ENCODE measurements at regions not wholly inside any gene's neighbourhood (a gene's known extent, or its start where the extent isn't known, plus 50 kb on each side); places are given as distances from the start of the nearest gene placed in this dataset.

DNA sequence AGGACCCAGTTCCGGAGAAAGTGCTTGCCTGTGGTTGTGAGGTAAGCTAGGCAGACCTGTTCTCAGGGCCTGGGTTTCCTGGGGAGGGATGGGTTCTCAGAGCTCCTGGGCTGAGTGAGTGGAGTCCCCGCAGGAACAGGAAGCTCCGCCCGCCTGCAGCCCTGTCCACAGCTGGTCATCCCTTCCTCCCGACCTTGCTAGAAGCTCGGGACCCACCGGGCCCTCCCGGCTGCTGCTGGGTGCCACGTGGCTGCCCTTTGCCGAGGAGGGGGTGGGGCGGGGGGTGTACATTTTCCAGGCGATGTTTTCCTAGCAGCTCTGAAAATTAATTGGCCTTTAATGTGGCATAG lies 198.1 kb downstream of the C9orf50 start:
- H3K27ac ChIP-seq: no peak overlapping the region
- TF ChIP-seq, protein P1, sequence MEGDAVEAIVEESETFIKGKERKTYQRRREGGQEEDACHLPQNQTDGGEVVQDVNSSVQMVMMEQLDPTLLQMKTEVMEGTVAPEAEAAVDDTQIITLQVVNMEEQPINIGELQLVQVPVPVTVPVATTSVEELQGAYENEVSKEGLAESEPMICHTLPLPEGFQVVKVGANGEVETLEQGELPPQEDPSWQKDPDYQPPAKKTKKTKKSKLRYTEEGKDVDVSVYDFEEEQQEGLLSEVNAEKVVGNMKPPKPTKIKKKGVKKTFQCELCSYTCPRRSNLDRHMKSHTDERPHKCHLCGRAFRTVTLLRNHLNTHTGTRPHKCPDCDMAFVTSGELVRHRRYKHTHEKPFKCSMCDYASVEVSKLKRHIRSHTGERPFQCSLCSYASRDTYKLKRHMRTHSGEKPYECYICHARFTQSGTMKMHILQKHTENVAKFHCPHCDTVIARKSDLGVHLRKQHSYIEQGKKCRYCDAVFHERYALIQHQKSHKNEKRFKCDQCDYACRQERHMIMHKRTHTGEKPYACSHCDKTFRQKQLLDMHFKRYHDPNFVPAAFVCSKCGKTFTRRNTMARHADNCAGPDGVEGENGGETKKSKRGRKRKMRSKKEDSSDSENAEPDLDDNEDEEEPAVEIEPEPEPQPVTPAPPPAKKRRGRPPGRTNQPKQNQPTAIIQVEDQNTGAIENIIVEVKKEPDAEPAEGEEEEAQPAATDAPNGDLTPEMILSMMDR (IDR thresholded peaks at IDR 0.05): no peak
- H3K27me3 ChIP-seq: no peaks in the 10 kb centered on the region
- no peak for DNase-seq
- no peak overlapping the region for H3K4me3 ChIP-seq
- intact Hi-C loops (cut with DNase I): no loop called here
- no peaks in the 10 kb centered on the region for H3K36me3 ChIP-seq
- H3K9me3 ChIP-seq: no peaks in the 10 kb centered on the region
- no peaks in the 10 kb centered on the region for H3K4me1 ChIP-seq
- no peak overlapping the region for H3K9ac ChIP-seq (ENCODE audit: low read depth in 2 of 2, low read length in 2 of 2)

DNA sequence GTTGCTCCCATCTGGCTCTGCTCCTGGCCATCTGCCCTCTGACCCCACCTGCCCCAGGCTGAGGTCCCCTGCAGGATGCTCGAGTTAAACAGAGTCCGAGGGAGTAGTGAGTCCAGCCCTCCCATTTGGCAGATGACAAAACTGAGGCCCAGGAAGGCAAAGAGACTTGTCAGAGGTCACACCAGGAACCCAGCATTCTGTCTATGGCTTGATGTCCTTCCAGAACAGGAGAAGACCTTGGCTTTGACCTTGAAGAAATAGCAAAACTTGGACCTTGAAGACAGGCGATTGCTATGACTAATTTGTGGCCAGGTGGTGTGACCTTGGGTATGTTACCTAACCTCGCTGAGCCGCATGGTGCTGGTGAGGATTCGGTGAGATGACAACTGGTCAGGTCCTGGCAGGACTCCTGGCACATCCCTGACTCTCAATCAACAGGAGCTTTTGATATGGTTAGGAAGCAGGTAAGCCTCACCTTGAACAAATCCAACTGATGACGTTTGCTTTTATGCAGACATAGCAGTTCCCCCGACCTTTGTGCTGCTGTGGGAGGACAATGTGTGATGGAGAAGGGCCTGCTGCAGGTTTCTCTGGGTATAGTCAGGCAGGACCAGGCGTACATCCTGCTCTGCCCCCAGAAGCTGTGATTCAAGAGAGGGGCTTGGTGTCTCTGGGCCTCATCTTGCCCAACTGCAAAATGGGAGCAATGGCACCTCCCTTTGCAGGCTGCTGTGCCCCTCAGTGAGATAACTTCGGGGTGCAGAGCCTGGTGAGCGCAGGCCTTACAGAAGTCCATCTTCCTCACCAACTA lies 198.7 kb downstream of the C9orf50 start:
- TF ChIP-seq, protein P1 (IDR thresholded peaks at IDR 0.05): no peak
- no peak overlapping the region for H3K9ac ChIP-seq (ENCODE audit: low read depth in 2 of 2, low read length in 2 of 2)
- no peak overlapping the region for H3K4me3 ChIP-seq
- H3K27me3 ChIP-seq: no peaks in the 10 kb centered on the region
- no peaks in the 10 kb centered on the region for H3K4me1 ChIP-seq
- no peaks in the 10 kb centered on the region for H3K36me3 ChIP-seq
- H3K9me3 ChIP-seq: no peaks in the 10 kb centered on the region
- intact Hi-C loops (cut with DNase I): no loop called here
- no peak for DNase-seq
- no peak overlapping the region for H3K27ac ChIP-seq

DNA sequence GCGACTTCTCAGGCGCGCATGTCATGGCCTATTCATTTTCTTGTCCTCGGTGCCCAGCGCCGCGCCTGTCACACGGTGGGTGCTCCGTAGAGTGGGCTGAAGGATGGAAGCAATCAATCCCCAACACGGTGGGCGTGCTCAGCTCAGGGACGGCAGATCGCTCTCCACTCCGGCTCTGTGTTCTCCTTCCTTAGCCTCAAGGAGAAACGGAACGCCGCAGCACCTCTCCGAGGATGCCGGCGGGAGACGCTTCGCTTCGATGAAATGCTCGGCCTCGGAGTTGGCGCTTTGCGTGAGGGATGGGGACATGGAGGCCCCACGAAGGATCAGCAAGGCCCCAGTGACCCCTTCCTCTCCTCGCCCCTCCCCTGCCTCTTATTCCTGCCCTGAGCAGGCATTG lies 199.5 kb downstream of the C9orf50 start:
- Histone ChIP-seq H3K36me3 (no peaks in the 10 kb centered on the region), H3K4me3 (no peak overlapping the region), H3K27me3 (no peaks in the 10 kb centered on the region), H3K9ac (ENCODE audit: low read depth in 2 of 2, low read length in 2 of 2) (no peak overlapping the region), H3K4me1 (no peaks in the 10 kb centered on the region), H3K9me3 (no peaks in the 10 kb centered on the region), H3K27ac (no peak overlapping the region)
- TF ChIP-seq, protein P1 (IDR thresholded peaks at IDR 0.05): no peak
- intact Hi-C loops (cut with DNase I): no loop called here
- no peak for DNase-seq

DNA sequence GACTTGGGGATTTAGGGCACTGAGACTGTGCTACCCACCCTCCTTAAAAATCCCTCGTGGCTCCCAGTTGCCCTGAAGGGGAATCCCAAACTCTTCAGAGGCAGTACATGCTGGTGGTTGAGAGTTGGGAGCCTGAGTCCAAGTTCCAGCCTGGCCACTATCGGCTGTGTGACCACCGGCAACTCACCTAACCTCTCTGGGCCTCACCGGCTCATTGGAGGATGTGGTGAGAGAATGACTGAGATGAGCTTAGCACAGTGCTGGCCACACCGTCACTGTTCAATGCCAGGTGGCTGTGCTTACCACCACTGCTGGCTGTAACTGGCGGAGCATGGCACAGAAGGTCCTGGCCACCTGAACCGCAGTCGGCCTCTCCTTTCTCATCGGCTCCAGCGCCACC lies 200.2 kb downstream of the C9orf50 start:
- Histone ChIP-seq H3K9ac (ENCODE audit: low read depth in 2 of 2, low read length in 2 of 2) (no peak overlapping the region), H3K27me3 (no peaks in the 10 kb centered on the region), H3K27ac (no peak overlapping the region), H3K4me3 (no peak overlapping the region), H3K36me3 (no peaks in the 10 kb centered on the region), H3K4me1 (no peaks in the 10 kb centered on the region), H3K9me3 (no peaks in the 10 kb centered on the region)
- intact Hi-C loops (cut with DNase I): no loop called here
- no peak for DNase-seq
- TF ChIP-seq, protein P1 (IDR thresholded peaks at IDR 0.05): no peak

DNA sequence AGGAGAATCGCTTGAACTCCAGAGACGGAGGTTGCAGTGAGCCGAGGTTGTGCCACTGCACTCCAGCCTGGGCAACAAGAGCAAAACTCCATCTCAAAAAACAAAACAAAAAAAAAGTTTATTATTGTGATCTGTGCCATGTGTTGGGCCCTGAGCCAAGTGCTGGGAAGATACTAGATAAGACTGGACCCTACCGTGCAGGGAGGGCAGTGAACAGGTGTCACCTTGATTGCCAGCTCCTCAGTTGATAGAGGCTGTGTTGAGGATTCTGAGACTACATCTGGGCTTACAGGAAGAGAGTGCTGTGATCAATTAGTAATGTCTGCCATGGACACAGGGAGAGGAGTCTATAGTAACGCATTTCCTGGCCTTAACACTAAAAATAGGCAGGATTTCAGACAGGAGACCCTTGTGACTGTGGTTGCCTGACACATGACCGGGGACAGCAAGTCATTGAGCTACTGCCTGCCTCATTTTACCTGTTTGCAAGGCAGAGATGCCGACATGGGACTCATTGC lies 201.5 kb downstream of the C9orf50 start:
- Histone ChIP-seq H3K9ac (ENCODE audit: low read depth in 2 of 2, low read length in 2 of 2) (no peak overlapping the region), H3K27ac (no peak overlapping the region), H3K9me3 (no peaks in the 10 kb centered on the region), H3K36me3 (no peaks in the 10 kb centered on the region), H3K4me1 (no peaks in the 10 kb centered on the region), H3K4me3 (no peak overlapping the region), H3K27me3 (no peaks in the 10 kb centered on the region)
- no peak for DNase-seq
- intact Hi-C loops (cut with DNase I): no loop called here
- TF ChIP-seq, protein P1 (IDR thresholded peaks at IDR 0.05): no peak

All from colonic mucosa (tissue), 4 donors.